ENCODE measurements at regions not wholly inside any gene's neighbourhood (a gene's known extent, or its start where the extent isn't known, plus 50 kb on each side); places are given as distances from the start of the nearest gene placed in this dataset.

- TF ChIP-seq CTCF (IDR thresholded peaks at IDR 0.05) (no peak), POLR2AphosphoS5 (IDR thresholded peaks at IDR 0.05) (no peak), POLR2A (IDR thresholded peaks at IDR 0.05) (no peak)
Observed at GRCh38 chr3:162287600-162287999, 791.0 kb downstream of the OTOL1 start.

Data from upper lobe of left lung (tissue), 4 donors.